ENCODE measurements at regions not wholly inside any gene's neighbourhood (a gene's known extent, or its start where the extent isn't known, plus 50 kb on each side); places are given as distances from the start of the nearest gene placed in this dataset.

DNA sequence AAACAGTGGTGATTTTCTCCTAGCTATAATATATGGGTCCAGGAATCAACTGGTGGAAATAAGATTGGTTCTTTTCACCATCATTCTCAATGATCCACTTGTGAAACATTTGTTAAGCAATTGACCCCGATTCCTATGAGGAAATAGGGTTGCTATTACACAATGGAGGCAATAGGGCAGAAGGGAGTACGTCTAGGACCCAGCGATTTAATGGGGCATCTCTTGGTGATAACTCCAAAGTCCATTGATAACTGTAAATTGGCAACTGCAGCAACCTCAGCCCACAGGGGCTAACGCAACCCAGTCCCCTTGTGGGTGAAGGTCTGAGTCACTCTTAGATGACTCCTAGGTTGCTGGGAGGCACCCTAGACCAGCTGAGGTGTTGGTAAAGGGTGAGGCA, 62.5 kb upstream of the BARHL2 start:
- TF ChIP-seq, protein P1, sequence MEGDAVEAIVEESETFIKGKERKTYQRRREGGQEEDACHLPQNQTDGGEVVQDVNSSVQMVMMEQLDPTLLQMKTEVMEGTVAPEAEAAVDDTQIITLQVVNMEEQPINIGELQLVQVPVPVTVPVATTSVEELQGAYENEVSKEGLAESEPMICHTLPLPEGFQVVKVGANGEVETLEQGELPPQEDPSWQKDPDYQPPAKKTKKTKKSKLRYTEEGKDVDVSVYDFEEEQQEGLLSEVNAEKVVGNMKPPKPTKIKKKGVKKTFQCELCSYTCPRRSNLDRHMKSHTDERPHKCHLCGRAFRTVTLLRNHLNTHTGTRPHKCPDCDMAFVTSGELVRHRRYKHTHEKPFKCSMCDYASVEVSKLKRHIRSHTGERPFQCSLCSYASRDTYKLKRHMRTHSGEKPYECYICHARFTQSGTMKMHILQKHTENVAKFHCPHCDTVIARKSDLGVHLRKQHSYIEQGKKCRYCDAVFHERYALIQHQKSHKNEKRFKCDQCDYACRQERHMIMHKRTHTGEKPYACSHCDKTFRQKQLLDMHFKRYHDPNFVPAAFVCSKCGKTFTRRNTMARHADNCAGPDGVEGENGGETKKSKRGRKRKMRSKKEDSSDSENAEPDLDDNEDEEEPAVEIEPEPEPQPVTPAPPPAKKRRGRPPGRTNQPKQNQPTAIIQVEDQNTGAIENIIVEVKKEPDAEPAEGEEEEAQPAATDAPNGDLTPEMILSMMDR (conservative IDR thresholded peaks at IDR 0.05; ENCODE audit: low read depth, low read length): no peak
- TF ChIP-seq EZH2 (IDR thresholded peaks at IDR 0.05; ENCODE audit: low read length, unreplicated experiment): no peak
